Colonic mucosa (tissue), 4 donors: ENCODE measurements at regions not wholly inside any gene's neighbourhood (a gene's known extent, or its start where the extent isn't known, plus 50 kb on each side); places are given as distances from the start of the nearest gene placed in this dataset.

Source experiments
- DNase-seq: peaks from one replicate; pipeline ENCODE4 v3.0.0-alpha.2; 2020
- H3K27ac ChIP-seq: fragments of 200-600 bp; one replicate; pipeline ENCODE4 v1.8.0; 2021
- H3K27me3 ChIP-seq: fragments of 200-600 bp; one replicate; pipeline ENCODE4 v1.8.0; 2021
- H3K36me3 ChIP-seq: fragments of 200-600 bp; one replicate; pipeline ENCODE4 v1.8.0; 2021
- H3K4me1 ChIP-seq: fragments of 200-600 bp; one replicate; pipeline ENCODE4 v1.8.0; 2021; ENCODE audit warnings: mild to moderate bottlenecking
- H3K4me3 ChIP-seq: fragments of 200-600 bp; one replicate; pipeline ENCODE4 v1.8.0; 2021
- H3K9ac ChIP-seq, 2 donors: one replicate each; pipeline ENCODE4 v1.7.0; 2013; ENCODE audit warnings: control low read depth in 2 of 2, low read depth in 2 of 2, low read length in 2 of 2
- H3K9me3 ChIP-seq: fragments of 200-600 bp; one replicate; pipeline ENCODE4 v1.8.0; 2021
- CTCF ChIP-seq: fragments of 200-600 bp; IDR thresholded peaks from one replicate; pipeline ENCODE4 v1.8.0; 2022; ENCODE audit warnings: antibody characterized with exemption, mild to moderate bottlenecking
- intact Hi-C: fragments of 100-400 bp; cut with DNase I; formaldehyde crosslinking; loops from one replicate; pipeline ENCODE4 v1.14.1; 2022
- donor health status: healthy.
- donor health status: DM: no; HTN: no; CAD: no.
- donor health status: DM: no; HTN: no; CAD: no.

GRCh38 chr1:4086921-4087320 is 186.8 kb upstream of the C1orf174 start:
- Histone ChIP-seq H3K27me3 (no peaks in the 10 kb centered on the region), H3K4me3 (no peak overlapping the region), H3K4me1 (no peaks in the 10 kb centered on the region), H3K9me3 (no peaks in the 10 kb centered on the region), H3K27ac (no peak overlapping the region), H3K9ac (no peak overlapping the region), H3K36me3 (no peaks in the 10 kb centered on the region)
- no peak for TF ChIP-seq CTCF
- intact Hi-C loops: no loop called here
- no peak for DNase-seq

- intact Hi-C loops: no loop called here
- H3K9me3 ChIP-seq: no peaks in the 10 kb centered on the region
- H3K27me3 ChIP-seq: no peaks in the 10 kb centered on the region
- H3K9ac ChIP-seq: no peak overlapping the region
- no peak overlapping the region for H3K4me3 ChIP-seq
- no peaks in the 10 kb centered on the region for H3K36me3 ChIP-seq
- no peak overlapping the region for H3K27ac ChIP-seq
- DNase-seq: no peak
- TF ChIP-seq CTCF: no peak
- H3K4me1 ChIP-seq: no peaks in the 10 kb centered on the region
Measured at GRCh38 chr1:4087530-4088420, 187.7 kb upstream of the C1orf174 start.

DNA sequence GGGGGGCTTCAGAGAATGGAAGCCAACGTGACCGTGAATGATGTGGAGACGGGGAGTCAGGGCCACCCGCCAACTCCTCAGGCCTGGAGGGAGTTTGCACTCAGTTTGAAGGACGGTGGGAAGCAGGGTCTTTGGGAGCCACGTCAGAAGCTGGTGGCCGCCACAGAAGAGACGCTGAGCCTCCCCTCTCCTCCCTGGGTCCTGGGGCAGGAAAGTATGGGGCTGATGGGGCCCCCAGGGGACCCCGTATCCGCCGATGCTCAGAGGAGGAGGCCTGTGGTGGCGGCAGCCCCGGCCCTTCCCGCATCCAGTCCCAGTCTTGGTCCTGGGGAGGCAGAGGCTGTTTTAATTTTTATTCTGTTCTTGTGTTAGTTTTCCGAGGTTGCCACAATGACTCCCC is 188.6 kb upstream of the C1orf174 start:
- no peak overlapping the region for H3K9ac ChIP-seq
- H3K36me3 ChIP-seq: no peaks in the 10 kb centered on the region
- intact Hi-C loops: no loop called here
- no peaks in the 10 kb centered on the region for H3K4me1 ChIP-seq
- DNase-seq: no peak
- no peaks in the 10 kb centered on the region for H3K9me3 ChIP-seq
- no peak overlapping the region for H3K4me3 ChIP-seq
- H3K27ac ChIP-seq: no peak overlapping the region
- H3K27me3 ChIP-seq: no peaks in the 10 kb centered on the region
- no peak for TF ChIP-seq CTCF

- Histone ChIP-seq H3K4me1 (no peaks in the 10 kb centered on the region), H3K36me3 (no peaks in the 10 kb centered on the region), H3K9ac (no peak overlapping the region), H3K4me3 (no peak overlapping the region), H3K27ac (no peak overlapping the region), H3K9me3 (no peaks in the 10 kb centered on the region), H3K27me3 (no peaks in the 10 kb centered on the region)
- TF ChIP-seq CTCF: no peak
- DNase-seq: no peak
- intact Hi-C loops: no loop called here
Measured at GRCh38 chr1:4089421-4090175, 189.5 kb upstream of the C1orf174 start.

DNA sequence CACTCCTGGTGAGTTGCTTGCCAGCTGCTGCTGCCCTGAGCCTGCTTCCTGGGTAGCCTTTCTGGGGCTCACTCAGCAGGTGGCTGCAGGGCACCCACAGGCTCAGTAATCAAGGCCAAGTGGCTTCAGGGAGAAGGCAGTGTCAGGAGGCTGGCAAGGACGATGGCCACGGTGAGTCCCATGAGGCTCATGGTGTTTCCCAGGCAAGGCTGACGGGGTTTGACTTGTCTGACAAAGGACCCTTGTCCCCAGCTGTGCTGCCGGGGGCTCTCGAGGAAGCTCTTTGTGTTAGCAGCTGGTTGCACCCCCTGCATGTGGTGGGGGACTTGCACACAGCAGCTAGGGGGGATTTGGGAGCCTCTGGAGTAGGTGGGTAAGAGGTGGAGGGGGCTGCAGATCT is 190.5 kb upstream of the C1orf174 start:
- Histone ChIP-seq H3K4me3 (no peak overlapping the region), H3K9me3 (no peaks in the 10 kb centered on the region), H3K4me1 (no peaks in the 10 kb centered on the region), H3K27me3 (no peaks in the 10 kb centered on the region), H3K36me3 (no peaks in the 10 kb centered on the region), H3K27ac (no peak overlapping the region), H3K9ac (no peak overlapping the region)
- no peak for TF ChIP-seq CTCF
- DNase-seq: no peak
- intact Hi-C loops: no loop called here
